ENCODE measurements at regions not wholly inside any gene's neighbourhood (a gene's known extent, or its start where the extent isn't known, plus 50 kb on each side); places are given as distances from the start of the nearest gene placed in this dataset.
"Not testable (repeated sequence)": the region's sequence is repeated elsewhere in the genome, so short reads cannot be mapped to it uniquely, and the experiment has no call there.

GRCh38 chr20:63145156-63145555, 70.8 kb downstream of the YTHDF1 start:
- H3K9me3 ChIP-seq (ENCODE audit: control insufficient read depth, insufficient read depth, low read length), result peaks cover 9% of the 10 kb centered on the region
- H3K36me3 ChIP-seq (ENCODE audit: insufficient read depth, low read length), result no peaks in the 10 kb centered on the region
- no peak overlapping the region for H3K9ac ChIP-seq (ENCODE audit: low read depth, low read length)

GRCh38 chr20:63142933-63143332, 73.0 kb downstream of the YTHDF1 start:
- H3K4me1 ChIP-seq (ENCODE audit: insufficient read depth, low read length), result no peaks in the 10 kb centered on the region
- no peaks in the 10 kb centered on the region for H3K36me3 ChIP-seq (ENCODE audit: insufficient read depth, low read length)
- peaks cover 9% of the 10 kb centered on the region for H3K9me3 ChIP-seq (ENCODE audit: control insufficient read depth, insufficient read depth, low read length)
- H3K9ac ChIP-seq (ENCODE audit: low read depth, low read length), result no peak overlapping the region

More at GRCh38 chr20:63145156-63145555, 70.8 kb downstream of the YTHDF1 start:
- H3K4me1 ChIP-seq (ENCODE audit: insufficient read depth, low read length), result no peaks in the 10 kb centered on the region

- no peak overlapping the region for H3K9ac ChIP-seq (ENCODE audit: low read depth, low read length)
- H3K4me1 ChIP-seq (ENCODE audit: insufficient read depth, low read length), result no peaks in the 10 kb centered on the region
- no peaks in the 10 kb centered on the region for H3K36me3 ChIP-seq (ENCODE audit: insufficient read depth, low read length)
- peaks cover 9% of the 10 kb centered on the region for H3K9me3 ChIP-seq (ENCODE audit: control insufficient read depth, insufficient read depth, low read length)
These were observed 74.4 kb downstream of the YTHDF1 start for GRCh38 chr20:63141531-63141930.

- H3K9ac ChIP-seq (ENCODE audit: low read depth, low read length), result no peak overlapping the region
- no peaks in the 10 kb centered on the region for H3K4me1 ChIP-seq (ENCODE audit: insufficient read depth, low read length)
- peaks cover 9% of the 10 kb centered on the region for H3K9me3 ChIP-seq (ENCODE audit: control insufficient read depth, insufficient read depth, low read length)
- H3K36me3 ChIP-seq (ENCODE audit: insufficient read depth, low read length), result no peaks in the 10 kb centered on the region
These were observed 75.2 kb downstream of the YTHDF1 start for GRCh38 chr20:63140514-63141433.

GRCh38 chr20:63139837-63140236, 76.1 kb downstream of the YTHDF1 start:
- no peak overlapping the region for H3K9ac ChIP-seq (ENCODE audit: low read depth, low read length)

GRCh38 chr20:63139356-63139755, 76.6 kb downstream of the YTHDF1 start:
- Histone ChIP-seq H3K9me3 (ENCODE audit: control insufficient read depth, insufficient read depth, low read length) (peaks cover 9% of the 10 kb centered on the region), H3K4me1 (ENCODE audit: insufficient read depth, low read length) (no peaks in the 10 kb centered on the region), H3K9ac (ENCODE audit: low read depth, low read length) (no peak overlapping the region), H3K36me3 (ENCODE audit: insufficient read depth, low read length) (no peaks in the 10 kb centered on the region)

More at GRCh38 chr20:63139837-63140236, 76.1 kb downstream of the YTHDF1 start:
- no peaks in the 10 kb centered on the region for H3K4me1 ChIP-seq (ENCODE audit: insufficient read depth, low read length)
- H3K9me3 ChIP-seq (ENCODE audit: control insufficient read depth, insufficient read depth, low read length), result peaks cover 9% of the 10 kb centered on the region
- H3K36me3 ChIP-seq (ENCODE audit: insufficient read depth, low read length), result no peaks in the 10 kb centered on the region

- no peak overlapping the region for H3K9ac ChIP-seq (ENCODE audit: low read depth, low read length)
- no peaks in the 10 kb centered on the region for H3K36me3 ChIP-seq (ENCODE audit: insufficient read depth, low read length)
- H3K4me1 ChIP-seq (ENCODE audit: insufficient read depth, low read length), result no peaks in the 10 kb centered on the region
- H3K9me3 ChIP-seq (ENCODE audit: control insufficient read depth, insufficient read depth, low read length), result peaks cover 7% of the 10 kb centered on the region; the same call in 1 of the 2 replicates
These were observed 77.0 kb downstream of the YTHDF1 start for GRCh38 chr20:63138855-63139341.

- Histone ChIP-seq H3K9me3 (ENCODE audit: control insufficient read depth, insufficient read depth, low read length) (peaks cover 1% of the 10 kb centered on the region; the same call in 1 of the 2 replicates), H3K4me1 (ENCODE audit: insufficient read depth, low read length) (no peaks in the 10 kb centered on the region), H3K9ac (ENCODE audit: low read depth, low read length) (no peak overlapping the region), H3K36me3 (ENCODE audit: insufficient read depth, low read length) (no peaks in the 10 kb centered on the region)
These were observed 78.0 kb downstream of the YTHDF1 start for GRCh38 chr20:63137851-63138415.

- Histone ChIP-seq H3K9me3 (ENCODE audit: control insufficient read depth, insufficient read depth, low read length) (no peaks in the 10 kb centered on the region), H3K36me3 (ENCODE audit: insufficient read depth, low read length) (no peaks in the 10 kb centered on the region), H3K4me1 (ENCODE audit: insufficient read depth, low read length) (no peaks in the 10 kb centered on the region), H3K9ac (ENCODE audit: low read depth, low read length) (no peak overlapping the region)
These were observed 79.6 kb downstream of the YTHDF1 start for GRCh38 chr20:63136296-63136695.

GRCh38 chr20:63135411-63135810, 80.5 kb downstream of the YTHDF1 start:
- H3K9ac ChIP-seq (ENCODE audit: low read depth, low read length), result no peak overlapping the region
- H3K9me3 ChIP-seq (ENCODE audit: control insufficient read depth, insufficient read depth, low read length), result no peaks in the 10 kb centered on the region
- H3K4me1 ChIP-seq (ENCODE audit: insufficient read depth, low read length), result no peaks in the 10 kb centered on the region
- H3K36me3 ChIP-seq (ENCODE audit: insufficient read depth, low read length), result no peaks in the 10 kb centered on the region

- not testable (repeated sequence) for H3K9ac ChIP-seq (ENCODE audit: low read depth, low read length); H3K36me3 ChIP-seq (ENCODE audit: insufficient read depth, low read length); H3K4me1 ChIP-seq (ENCODE audit: insufficient read depth, low read length); H3K9me3 ChIP-seq (ENCODE audit: control insufficient read depth, insufficient read depth, low read length)
These were observed 81.1 kb downstream of the YTHDF1 start for GRCh38 chr20:63134711-63135361.

- Histone ChIP-seq H3K9me3 (ENCODE audit: control insufficient read depth, insufficient read depth, low read length) (no peaks in the 10 kb centered on the region), H3K9ac (ENCODE audit: low read depth, low read length) (no peak overlapping the region), H3K36me3 (ENCODE audit: insufficient read depth, low read length) (no peaks in the 10 kb centered on the region), H3K4me1 (ENCODE audit: insufficient read depth, low read length) (no peaks in the 10 kb centered on the region; the same call in 1 of the 2 replicates)
These were observed 81.7 kb downstream of the YTHDF1 start for GRCh38 chr20:63134201-63134612.

GRCh38 chr20:63133481-63134091, 82.3 kb downstream of the YTHDF1 start:
- H3K4me1 ChIP-seq (ENCODE audit: insufficient read depth, low read length), result no peaks in the 10 kb centered on the region; the same call in 1 of the 2 replicates
- H3K9ac ChIP-seq (ENCODE audit: low read depth, low read length), result no peak overlapping the region
- H3K36me3 ChIP-seq (ENCODE audit: insufficient read depth, low read length), result no peaks in the 10 kb centered on the region
- no peaks in the 10 kb centered on the region for H3K9me3 ChIP-seq (ENCODE audit: control insufficient read depth, insufficient read depth, low read length)
